ENCODE measurements at regions not wholly inside any gene's neighbourhood (a gene's known extent, or its start where the extent isn't known, plus 50 kb on each side); places are given as distances from the start of the nearest gene placed in this dataset.
"Not testable (repeated sequence)": the region's sequence is repeated elsewhere in the genome, so short reads cannot be mapped to it uniquely, and the experiment has no call there.

GRCh38 chr4:189234948-189235347 lies 705.7 kb upstream of the FRG1 start:
- DNase-seq: not testable (repeated sequence)

- DNase-seq: no peak
These were observed 705.1 kb upstream of the FRG1 start for GRCh38 chr4:189235599-189235998.

GRCh38 chr4:189236321-189236720 lies 704.4 kb upstream of the FRG1 start:
- DNase-seq: not testable (repeated sequence)

GRCh38 chr4:189237340-189237739 lies 703.3 kb upstream of the FRG1 start:
- no peak for DNase-seq

GRCh38 chr4:189255636-189256035 lies 685.0 kb upstream of the FRG1 start:
- DNase-seq: no peak

- no peak for DNase-seq
These were observed 679.2 kb upstream of the FRG1 start for GRCh38 chr4:189261475-189261874.

- no peak for DNase-seq
These were observed 675.2 kb upstream of the FRG1 start for GRCh38 chr4:189265515-189265914.

GRCh38 chr4:189267312-189267965 lies 673.2 kb upstream of the FRG1 start:
- DNase-seq: no peak

GRCh38 chr4:189278597-189279165 lies 662.0 kb upstream of the FRG1 start:
- DNase-seq: peak in 2 of 56 donors; percentile 3 to 14

GRCh38 chr4:189279188-189279587 lies 661.5 kb upstream of the FRG1 start:
- DNase-seq: no peak

- no peak for DNase-seq
These were observed 655.3 kb upstream of the FRG1 start for GRCh38 chr4:189285377-189285776.

- no peak for DNase-seq
These were observed 648.7 kb upstream of the FRG1 start for GRCh38 chr4:189291939-189292338.

- DNase-seq: no peak
These were observed 647.2 kb upstream of the FRG1 start for GRCh38 chr4:189293459-189293858.

- DNase-seq: no peak
These were observed 646.1 kb upstream of the FRG1 start for GRCh38 chr4:189294574-189294973.

- no peak for DNase-seq
These were observed 641.0 kb upstream of the FRG1 start for GRCh38 chr4:189299706-189300105.

GRCh38 chr4:189301692-189302091 lies 639.0 kb upstream of the FRG1 start:
- no peak for DNase-seq

GRCh38 chr4:189302719-189303118 lies 638.0 kb upstream of the FRG1 start:
- no peak for DNase-seq

GRCh38 chr4:189304167-189304566 lies 636.5 kb upstream of the FRG1 start:
- no peak for DNase-seq

- DNase-seq: no peak
These were observed 635.9 kb upstream of the FRG1 start for GRCh38 chr4:189304809-189305208.

GRCh38 chr4:189305500-189305899 lies 635.2 kb upstream of the FRG1 start:
- no peak for DNase-seq

- no peak for DNase-seq
These were observed 629.4 kb upstream of the FRG1 start for GRCh38 chr4:189311251-189311650.

- DNase-seq: no peak
These were observed 627.6 kb upstream of the FRG1 start for GRCh38 chr4:189313064-189313463.

- DNase-seq: no peak
These were observed 626.7 kb upstream of the FRG1 start for GRCh38 chr4:189313861-189314513.
